Astrocyte of the cerebellum (primary cell): ENCODE measurements at regions not wholly inside any gene's neighbourhood (a gene's known extent, or its start where the extent isn't known, plus 50 kb on each side); places are given as distances from the start of the nearest gene placed in this dataset.

Experiments
- DNase-seq: peaks from one replicate; pipeline ENCODE4 v3.0.0-alpha.2; 2011; ENCODE audit warnings: low read depth
- H3K4me3 ChIP-seq: 2 replicates; pipeline ENCODE4 v1.5.1; 2011; ENCODE audit warnings: mild to moderate bottlenecking, low read depth, low read length, moderate library complexity
- in situ Hi-C: cut with HindIII; loops from 2 replicates; pipeline ENCODE4 v1.10.0; 2017; ENCODE audit warnings: low sequenced_read_pairs
- TF ChIP-seq, protein P1 (sequence below): IDR thresholded peaks from 2 replicates; pipeline ENCODE4 v1.5.1; 2012; ENCODE audit warnings: low read length, low read depth, moderate library complexity, mild to moderate bottlenecking; ENCODE audit errors: missing control alignments

DNA sequence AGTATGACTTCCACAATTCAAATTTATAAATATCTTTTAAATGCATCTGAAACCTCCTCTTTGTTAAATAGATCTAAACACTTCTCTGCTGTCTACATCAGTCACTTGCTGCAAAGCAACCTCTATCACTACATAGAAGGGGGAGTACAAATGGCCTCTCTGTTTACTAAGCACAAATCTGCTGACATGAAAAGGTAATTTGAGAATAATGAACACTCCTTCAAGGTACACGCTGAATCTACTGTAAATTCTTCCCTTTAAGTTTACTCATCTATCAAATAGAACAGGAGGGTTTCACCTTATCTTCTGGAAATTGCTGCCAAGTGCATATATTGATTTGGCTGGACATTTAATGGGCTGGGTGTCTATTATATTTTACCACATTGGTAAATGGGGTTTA lies 879.6 kb downstream of the SUCLG1 start:
- TF ChIP-seq, protein P1, sequence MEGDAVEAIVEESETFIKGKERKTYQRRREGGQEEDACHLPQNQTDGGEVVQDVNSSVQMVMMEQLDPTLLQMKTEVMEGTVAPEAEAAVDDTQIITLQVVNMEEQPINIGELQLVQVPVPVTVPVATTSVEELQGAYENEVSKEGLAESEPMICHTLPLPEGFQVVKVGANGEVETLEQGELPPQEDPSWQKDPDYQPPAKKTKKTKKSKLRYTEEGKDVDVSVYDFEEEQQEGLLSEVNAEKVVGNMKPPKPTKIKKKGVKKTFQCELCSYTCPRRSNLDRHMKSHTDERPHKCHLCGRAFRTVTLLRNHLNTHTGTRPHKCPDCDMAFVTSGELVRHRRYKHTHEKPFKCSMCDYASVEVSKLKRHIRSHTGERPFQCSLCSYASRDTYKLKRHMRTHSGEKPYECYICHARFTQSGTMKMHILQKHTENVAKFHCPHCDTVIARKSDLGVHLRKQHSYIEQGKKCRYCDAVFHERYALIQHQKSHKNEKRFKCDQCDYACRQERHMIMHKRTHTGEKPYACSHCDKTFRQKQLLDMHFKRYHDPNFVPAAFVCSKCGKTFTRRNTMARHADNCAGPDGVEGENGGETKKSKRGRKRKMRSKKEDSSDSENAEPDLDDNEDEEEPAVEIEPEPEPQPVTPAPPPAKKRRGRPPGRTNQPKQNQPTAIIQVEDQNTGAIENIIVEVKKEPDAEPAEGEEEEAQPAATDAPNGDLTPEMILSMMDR = no peak

DNA sequence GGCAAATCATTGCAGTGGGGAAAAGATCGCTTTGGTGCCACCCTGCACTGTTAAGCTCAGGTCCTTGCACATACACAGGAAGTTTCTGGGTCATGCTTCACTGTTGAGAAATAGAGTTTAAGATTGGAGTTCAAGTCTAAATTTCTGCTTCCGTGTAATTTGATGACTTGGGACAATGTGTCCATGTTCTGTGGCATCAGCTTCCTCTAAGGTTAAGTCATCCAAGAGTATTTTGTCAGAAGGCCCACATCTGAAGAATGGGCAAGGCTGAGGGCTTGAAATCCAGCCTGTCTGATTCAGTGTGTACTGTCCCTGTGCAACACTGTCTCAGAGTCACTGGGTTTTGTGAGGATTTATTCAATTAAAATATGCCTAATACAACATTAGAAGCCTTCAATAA lies 880.7 kb downstream of the SUCLG1 start:
- in situ Hi-C loops = no loop called here
- TF ChIP-seq, protein P1 = no peak
- no peak overlapping the region for H3K4me3 ChIP-seq
- no peak for DNase-seq

More for the DNA sequence above, 879.6 kb downstream of the SUCLG1 start:
- no peak for DNase-seq
- in situ Hi-C loops = no loop called here
- no peak overlapping the region for H3K4me3 ChIP-seq

- TF ChIP-seq, protein P1 = no peak
- in situ Hi-C loops = no loop called here
- no peak overlapping the region for H3K4me3 ChIP-seq
- no peak for DNase-seq
These were observed 884.5 kb downstream of the SUCLG1 start for GRCh38 chr2:83574614-83575013.

- no peak overlapping the region for H3K4me3 ChIP-seq
- TF ChIP-seq, protein P1 = no peak
- in situ Hi-C loops = no loop called here
- DNase-seq = no peak
These were observed 886.0 kb downstream of the SUCLG1 start for GRCh38 chr2:83573060-83573459.

DNA sequence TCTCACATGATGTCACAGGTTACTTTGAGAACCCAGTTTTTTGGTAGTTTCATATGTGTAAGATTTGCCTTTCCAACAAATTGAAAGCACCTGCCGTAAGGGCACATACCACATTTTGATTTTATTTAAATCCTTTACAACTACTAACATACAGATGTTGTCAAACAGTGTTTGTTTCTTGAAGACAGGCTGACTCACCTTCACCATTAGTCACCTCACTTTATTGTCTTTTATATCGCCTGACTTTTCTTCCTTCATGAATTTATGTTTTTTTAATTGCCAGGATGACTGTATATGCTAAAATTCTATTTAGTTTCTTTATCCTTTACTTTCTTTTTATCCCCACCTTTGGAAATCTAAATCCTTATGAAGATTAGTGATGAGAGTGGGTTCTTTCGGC lies 886.7 kb downstream of the SUCLG1 start:
- DNase-seq = no peak
- in situ Hi-C loops = no loop called here
- TF ChIP-seq, protein P1 = no peak
- H3K4me3 ChIP-seq = no peak overlapping the region

GRCh38 chr2:83567551-83567950 lies 891.5 kb downstream of the SUCLG1 start:
- in situ Hi-C loops = no loop called here
- DNase-seq = no peak
- H3K4me3 ChIP-seq = no peak overlapping the region
- TF ChIP-seq, protein P1 = no peak

DNA sequence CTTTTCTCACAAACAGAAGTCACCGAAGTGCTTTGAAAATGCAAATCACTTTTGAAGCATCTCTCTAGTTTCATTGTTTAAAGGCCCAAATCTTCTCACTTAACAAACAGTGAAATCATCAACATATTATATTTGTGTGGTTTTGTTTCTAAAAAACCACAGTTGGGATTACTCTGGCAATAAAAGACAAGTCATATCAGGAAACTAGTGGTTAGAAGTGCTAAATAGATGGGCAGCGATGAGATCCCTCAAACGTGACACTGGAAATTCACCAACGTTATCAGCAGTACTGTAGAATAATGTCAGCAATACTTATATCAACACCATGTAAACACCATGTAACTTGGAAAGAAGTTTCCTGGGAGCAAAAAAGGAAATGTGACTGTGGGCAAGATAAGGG lies 893.5 kb downstream of the SUCLG1 start:
- no peak overlapping the region for H3K4me3 ChIP-seq
- no peak for DNase-seq
- in situ Hi-C loops = no loop called here
- TF ChIP-seq, protein P1 = no peak
